Kidney (tissue), 13 donors: ENCODE measurements at regions not wholly inside any gene's neighbourhood (a gene's known extent, or its start where the extent isn't known, plus 50 kb on each side); places are given as distances from the start of the nearest gene placed in this dataset.

ENCODE experiments used
- DNase-seq, 5 donors: peaks; one replicate each; pipeline ENCODE4 v3.0.0-alpha.2; 2013 to 2020
- FAIRE-seq: peaks from 2 replicates; lab custom pipeline; 2012; peaks lifted over from hg19 to GRCh38; lab: Jason Lieb, UNC
- H3K27ac ChIP-seq, 2 donors: one replicate each; pipeline ENCODE4 v1.7.0; 2013; ENCODE audit warnings: low read depth in 2 of 2, low read length in 2 of 2, inconsistent platforms in 1 of 2
- H3K27me3 ChIP-seq: one replicate; pipeline ENCODE4 v1.7.1; 2013; ENCODE audit warnings: low read length, inconsistent platforms; ENCODE audit not compliant: control insufficient read depth, insufficient read depth
- H3K36me3 ChIP-seq, 3 donors: one replicate each; pipeline versions ENCODE4 v1.7.0 to v1.7.1; 2013; ENCODE audit warnings: low read length in 3 of 3, control low read depth in 1 of 3, inconsistent platforms in 1 of 3; ENCODE audit not compliant: insufficient read depth in 3 of 3, control insufficient read depth in 2 of 3
- H3K4me1 ChIP-seq, 3 donors: one replicate each; pipeline versions ENCODE4 v1.7.0 to v1.7.1; 2013; ENCODE audit warnings: low read length in 3 of 3, inconsistent platforms in 1 of 3, low read depth in 1 of 3; ENCODE audit not compliant: control insufficient read depth in 2 of 3, insufficient read depth in 2 of 3
- H3K4me3 ChIP-seq, 3 donors: one replicate each; pipeline versions ENCODE4 v1.7.0 to v1.8.1; 2013; ENCODE audit warnings: low read length in 3 of 3, control low read depth in 1 of 3, inconsistent platforms in 1 of 3
- H3K9ac ChIP-seq, 3 donors: one replicate each; pipeline versions ENCODE4 v1.7.0 to v1.7.1; 2013; ENCODE audit warnings: low read length in 3 of 3, control low read depth in 1 of 3, inconsistent platforms in 1 of 3
- H3K9me3 ChIP-seq, 3 donors: one replicate each; pipeline versions ENCODE4 v1.7.0 to v1.7.1; 2013; ENCODE audit warnings: low read length in 3 of 3, control low read depth in 1 of 3, inconsistent platforms in 1 of 3; ENCODE audit not compliant: control insufficient read depth in 2 of 3, insufficient read depth in 1 of 3
- intact Hi-C: fragments of 100-400 bp; cut with DNase I; formaldehyde crosslinking; loops from one replicate; pipeline ENCODE4 v1.11.1; 2022
- TF ChIP-seq, protein P1 (sequence below): IDR thresholded peaks from 3 replicates; pipeline ENCODE4 v1.5.1; 2012; ENCODE audit warnings: mild to moderate bottlenecking, moderate library complexity, borderline replicate concordance; ENCODE audit not compliant: insufficient read depth; ENCODE audit errors: extremely low read depth
- donor health status: control.
- donor health status: control.
- donor health status: control.
- donor health status: control.
- donor health status: control.
- donor health status: DM: yes; HTN: yes; CAD: no.
- donor health status: Normal renal cell carcinoma (clear cell type).

- intact Hi-C loops: no loop called here
- Histone ChIP-seq H3K27ac (no peak overlapping the region), H3K9me3 (no peaks in the 10 kb centered on the region), H3K4me1 (peaks cover 0 to 6% (median 2%) of the 10 kb centered on the region in 3 donors), H3K9ac (no peak overlapping the region), H3K4me3 (no peak overlapping the region), H3K36me3 (no peaks in the 10 kb centered on the region), H3K27me3 (no peaks in the 10 kb centered on the region)
- TF ChIP-seq, protein P1, sequence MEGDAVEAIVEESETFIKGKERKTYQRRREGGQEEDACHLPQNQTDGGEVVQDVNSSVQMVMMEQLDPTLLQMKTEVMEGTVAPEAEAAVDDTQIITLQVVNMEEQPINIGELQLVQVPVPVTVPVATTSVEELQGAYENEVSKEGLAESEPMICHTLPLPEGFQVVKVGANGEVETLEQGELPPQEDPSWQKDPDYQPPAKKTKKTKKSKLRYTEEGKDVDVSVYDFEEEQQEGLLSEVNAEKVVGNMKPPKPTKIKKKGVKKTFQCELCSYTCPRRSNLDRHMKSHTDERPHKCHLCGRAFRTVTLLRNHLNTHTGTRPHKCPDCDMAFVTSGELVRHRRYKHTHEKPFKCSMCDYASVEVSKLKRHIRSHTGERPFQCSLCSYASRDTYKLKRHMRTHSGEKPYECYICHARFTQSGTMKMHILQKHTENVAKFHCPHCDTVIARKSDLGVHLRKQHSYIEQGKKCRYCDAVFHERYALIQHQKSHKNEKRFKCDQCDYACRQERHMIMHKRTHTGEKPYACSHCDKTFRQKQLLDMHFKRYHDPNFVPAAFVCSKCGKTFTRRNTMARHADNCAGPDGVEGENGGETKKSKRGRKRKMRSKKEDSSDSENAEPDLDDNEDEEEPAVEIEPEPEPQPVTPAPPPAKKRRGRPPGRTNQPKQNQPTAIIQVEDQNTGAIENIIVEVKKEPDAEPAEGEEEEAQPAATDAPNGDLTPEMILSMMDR: no peak
- FAIRE-seq: no peak
- no peak for DNase-seq
Observed at GRCh38 chr4:158003212-158003611, 169.6 kb downstream of the GASK1B start.

DNA sequence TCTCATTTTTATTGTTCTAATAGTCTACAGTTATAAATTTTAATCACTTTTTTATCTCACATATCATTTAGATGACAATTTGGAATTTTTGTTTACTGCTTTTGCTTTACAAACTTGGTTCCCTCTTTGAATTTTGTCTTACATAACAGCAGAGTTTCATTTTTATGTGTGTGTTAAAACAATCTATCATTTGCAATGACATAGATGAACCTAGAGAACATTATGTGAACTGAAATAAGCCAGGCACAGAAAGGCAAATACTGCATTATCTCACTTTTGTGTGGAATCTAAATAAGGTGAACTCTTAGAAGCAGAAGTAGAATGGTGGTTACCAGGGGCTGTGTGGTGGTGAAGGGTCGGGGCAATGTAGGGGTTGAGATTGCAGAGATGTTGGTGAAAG, 170.7 kb downstream of the GASK1B start:
- intact Hi-C loops: no loop called here
- DNase-seq (no peak), FAIRE-seq (peak; percentile 63)
- peaks cover 0 to 6% (median 0%) of the 10 kb centered on the region in 3 donors for H3K4me1 ChIP-seq
- H3K9ac ChIP-seq: no peak overlapping the region
- no peaks in the 10 kb centered on the region for H3K9me3 ChIP-seq
- no peaks in the 10 kb centered on the region for H3K36me3 ChIP-seq
- TF ChIP-seq, protein P1: no peak
- no peak overlapping the region for H3K4me3 ChIP-seq
- H3K27me3 ChIP-seq: no peaks in the 10 kb centered on the region
- no peak overlapping the region for H3K27ac ChIP-seq

GRCh38 chr4:158001756-158002155, 171.1 kb downstream of the GASK1B start:
- no peak overlapping the region for H3K27ac ChIP-seq
- no peaks in the 10 kb centered on the region for H3K9me3 ChIP-seq
- FAIRE-seq: no peak
- no peaks in the 10 kb centered on the region for H3K27me3 ChIP-seq
- no peak overlapping the region for H3K9ac ChIP-seq
- peaks cover 0 to 6% (median 0%) of the 10 kb centered on the region in 3 donors for H3K4me1 ChIP-seq
- intact Hi-C loops: no loop called here
- DNase-seq: no peak
- TF ChIP-seq, protein P1: no peak
- no peak overlapping the region for H3K4me3 ChIP-seq
- H3K36me3 ChIP-seq: no peaks in the 10 kb centered on the region

DNA sequence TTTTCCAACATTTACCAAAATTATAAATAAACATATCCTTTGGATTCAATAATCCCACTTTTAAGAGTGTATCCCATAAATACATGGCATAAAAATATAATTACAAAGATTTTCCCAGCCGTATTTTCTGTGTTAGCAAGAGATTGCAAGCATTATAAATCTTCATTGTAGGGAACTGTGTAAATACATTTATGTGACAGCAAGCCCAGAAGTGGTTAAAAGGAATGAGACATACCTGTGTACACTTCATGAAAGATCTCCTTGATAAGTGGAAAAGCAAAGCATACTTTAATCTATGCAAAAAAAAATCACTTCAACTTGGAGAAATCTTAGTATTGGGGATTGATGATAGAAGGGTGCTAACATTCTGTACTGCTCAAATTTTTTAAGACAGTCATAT, 173.1 kb downstream of the GASK1B start:
- intact Hi-C loops: loop anchor here (10.0 kb wide), 1 partner anchor 175 kb away; the partner anchor contains the start of gene GASK1B

More for the DNA sequence above, 173.1 kb downstream of the GASK1B start:
- TF ChIP-seq, protein P1: no peak
- DNase-seq (no peak), FAIRE-seq (no peak)
- Histone ChIP-seq H3K9ac (no peak overlapping the region), H3K4me1 (no peaks in the 10 kb centered on the region), H3K4me3 (no peak overlapping the region), H3K36me3 (no peaks in the 10 kb centered on the region), H3K27me3 (no peaks in the 10 kb centered on the region), H3K9me3 (no peaks in the 10 kb centered on the region), H3K27ac (no peak overlapping the region)
